GM23248 (cell line): ENCODE measurements at regions not wholly inside any gene's neighbourhood (a gene's known extent, or its start where the extent isn't known, plus 50 kb on each side); places are given as distances from the start of the nearest gene placed in this dataset.

Experiments used
- EZH2 ChIP-seq: fragments of 200-600 bp; sonication (generic); IDR thresholded peaks from 2 replicates; pipeline ENCODE4 v1.6.1; 2018; ENCODE audit warnings: antibody characterized with exemption, mild to moderate bottlenecking; ENCODE audit not compliant: insufficient read depth, poor library complexity, severe bottlenecking
- EZH2phosphoT487 ChIP-seq: fragments of 200-600 bp; sonication (generic); IDR thresholded peaks from 2 replicates; pipeline ENCODE4 v1.6.1; 2018; ENCODE audit warnings: antibody characterized with exemption, moderate library complexity, mild to moderate bottlenecking, low read depth; ENCODE audit not compliant: insufficient read depth

- TF ChIP-seq EZH2 (no peak), EZH2phosphoT487 (no peak)
Measured at GRCh38 chr3:187845826-187846225, 100.6 kb upstream of the BCL6 start.
